ENCODE measurements at regions not wholly inside any gene's neighbourhood (a gene's known extent, or its start where the extent isn't known, plus 50 kb on each side); places are given as distances from the start of the nearest gene placed in this dataset.

GRCh38 chr3:44104668-44105321 is 136.9 kb upstream of the TOPAZ1 start:
- H3K36me3 ChIP-seq (ENCODE audit: insufficient read depth, low read length): no peaks in the 10 kb centered on the region
- no peaks in the 10 kb centered on the region for H4K20me1 ChIP-seq (ENCODE audit: insufficient read depth, low read length, poor library complexity, severe bottlenecking)
- H3K27me3 ChIP-seq (ENCODE audit: insufficient read depth, low read length, poor library complexity, severe bottlenecking): no peaks in the 10 kb centered on the region
- no peaks in the 10 kb centered on the region for H3F3A ChIP-seq (ENCODE audit: low read depth)
- H3K4me1 ChIP-seq (ENCODE audit: insufficient read depth, low read length, poor library complexity, severe bottlenecking): no peaks in the 10 kb centered on the region
- no peaks in the 10 kb centered on the region for H3K79me2 ChIP-seq (ENCODE audit: insufficient read depth, low read length)
- H3K9me3 ChIP-seq (ENCODE audit: insufficient read depth, low read depth, low read length): no peaks in the 10 kb centered on the region
- no peak overlapping the region for H3K4me3 ChIP-seq (ENCODE audit: low read length, poor library complexity, severe bottlenecking)
- no peak overlapping the region for H3K9ac ChIP-seq (ENCODE audit: low read depth, low read length, poor library complexity, severe bottlenecking)
- H3K4me2 ChIP-seq (ENCODE audit: low read depth, low read length, poor library complexity, severe bottlenecking): no peak overlapping the region
- TF ChIP-seq, protein P1, sequence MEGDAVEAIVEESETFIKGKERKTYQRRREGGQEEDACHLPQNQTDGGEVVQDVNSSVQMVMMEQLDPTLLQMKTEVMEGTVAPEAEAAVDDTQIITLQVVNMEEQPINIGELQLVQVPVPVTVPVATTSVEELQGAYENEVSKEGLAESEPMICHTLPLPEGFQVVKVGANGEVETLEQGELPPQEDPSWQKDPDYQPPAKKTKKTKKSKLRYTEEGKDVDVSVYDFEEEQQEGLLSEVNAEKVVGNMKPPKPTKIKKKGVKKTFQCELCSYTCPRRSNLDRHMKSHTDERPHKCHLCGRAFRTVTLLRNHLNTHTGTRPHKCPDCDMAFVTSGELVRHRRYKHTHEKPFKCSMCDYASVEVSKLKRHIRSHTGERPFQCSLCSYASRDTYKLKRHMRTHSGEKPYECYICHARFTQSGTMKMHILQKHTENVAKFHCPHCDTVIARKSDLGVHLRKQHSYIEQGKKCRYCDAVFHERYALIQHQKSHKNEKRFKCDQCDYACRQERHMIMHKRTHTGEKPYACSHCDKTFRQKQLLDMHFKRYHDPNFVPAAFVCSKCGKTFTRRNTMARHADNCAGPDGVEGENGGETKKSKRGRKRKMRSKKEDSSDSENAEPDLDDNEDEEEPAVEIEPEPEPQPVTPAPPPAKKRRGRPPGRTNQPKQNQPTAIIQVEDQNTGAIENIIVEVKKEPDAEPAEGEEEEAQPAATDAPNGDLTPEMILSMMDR (conservative IDR thresholded peaks at IDR 0.05; ENCODE audit: low read length): no peak
- no peak for TF ChIP-seq EZH2phosphoT487 (IDR thresholded peaks at IDR 0.05; ENCODE audit: borderline replicate concordance)
- H3K9me2 ChIP-seq (replicated peaks; ENCODE audit: low read depth, low read length): no peaks in the 10 kb centered on the region
- no peak overlapping the region for H2AFZ ChIP-seq (ENCODE audit: low read length)

DNA sequence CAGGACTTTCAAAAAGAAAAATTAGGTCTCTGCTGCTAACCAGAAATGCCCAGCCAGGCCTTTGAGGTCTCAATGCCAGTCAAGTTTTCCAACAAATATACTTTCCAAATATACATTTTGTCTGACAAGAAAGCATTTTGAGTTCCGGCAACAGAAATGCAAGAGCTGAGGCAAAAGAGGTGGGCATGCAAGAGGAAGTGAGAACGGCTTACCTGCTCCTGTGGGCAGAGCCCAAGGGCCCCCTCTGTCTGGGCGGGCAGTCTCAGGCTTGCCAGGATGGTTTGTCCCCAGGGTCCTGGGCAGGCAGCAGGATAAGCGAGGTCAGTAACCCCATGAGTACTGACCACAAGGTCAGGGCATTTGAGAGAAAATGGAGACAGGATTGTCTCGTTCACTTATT is 136.1 kb upstream of the TOPAZ1 start:
- no peaks in the 10 kb centered on the region for H3K27me3 ChIP-seq (ENCODE audit: insufficient read depth, low read length, poor library complexity, severe bottlenecking)
- H4K20me1 ChIP-seq (ENCODE audit: insufficient read depth, low read length, poor library complexity, severe bottlenecking): no peaks in the 10 kb centered on the region
- H3K79me2 ChIP-seq (ENCODE audit: insufficient read depth, low read length): no peaks in the 10 kb centered on the region
- H3K9ac ChIP-seq (ENCODE audit: low read depth, low read length, poor library complexity, severe bottlenecking): no peak overlapping the region
- no peak overlapping the region for H3K4me2 ChIP-seq (ENCODE audit: low read depth, low read length, poor library complexity, severe bottlenecking)
- no peaks in the 10 kb centered on the region for H3K9me2 ChIP-seq (replicated peaks; ENCODE audit: low read depth, low read length)
- no peaks in the 10 kb centered on the region for H3K36me3 ChIP-seq (ENCODE audit: insufficient read depth, low read length)
- no peak overlapping the region for H3K4me3 ChIP-seq (ENCODE audit: low read length, poor library complexity, severe bottlenecking)
- no peak for TF ChIP-seq EZH2phosphoT487 (IDR thresholded peaks at IDR 0.05; ENCODE audit: borderline replicate concordance)
- TF ChIP-seq, protein P1 (conservative IDR thresholded peaks at IDR 0.05; ENCODE audit: low read length): no peak
- no peaks in the 10 kb centered on the region for H3F3A ChIP-seq (ENCODE audit: low read depth)
- no peak overlapping the region for H2AFZ ChIP-seq (ENCODE audit: low read length)
- H3K4me1 ChIP-seq (ENCODE audit: insufficient read depth, low read length, poor library complexity, severe bottlenecking): no peaks in the 10 kb centered on the region
- H3K9me3 ChIP-seq (ENCODE audit: insufficient read depth, low read depth, low read length): no peaks in the 10 kb centered on the region

DNA sequence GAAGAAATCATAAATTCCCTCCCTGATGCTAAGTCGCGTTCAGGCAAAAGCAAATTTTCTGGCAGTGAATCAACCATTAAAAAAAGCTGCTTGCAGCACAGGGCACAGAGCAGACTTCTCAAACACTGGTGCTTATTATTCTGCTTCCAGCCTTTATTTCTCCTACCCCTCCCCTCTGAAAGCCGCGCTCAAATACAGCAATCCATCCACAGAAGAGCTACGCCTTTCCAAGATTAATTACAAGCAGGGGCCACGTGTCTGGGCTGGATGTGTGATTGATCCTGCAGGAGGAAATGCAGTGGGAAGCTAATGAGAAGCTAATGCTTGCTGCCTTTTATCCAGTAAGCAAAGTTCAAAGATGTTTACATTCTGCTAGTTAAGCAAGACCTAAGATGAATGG is 134.9 kb upstream of the TOPAZ1 start:
- Histone ChIP-seq H3K4me3 (ENCODE audit: low read length, poor library complexity, severe bottlenecking) (no peak overlapping the region), H3K4me1 (ENCODE audit: insufficient read depth, low read length, poor library complexity, severe bottlenecking) (no peaks in the 10 kb centered on the region), H3K9ac (ENCODE audit: low read depth, low read length, poor library complexity, severe bottlenecking) (no peak overlapping the region), H3K9me2 (replicated peaks; ENCODE audit: low read depth, low read length) (no peaks in the 10 kb centered on the region), H2AFZ (ENCODE audit: low read length) (no peak overlapping the region), H3K4me2 (ENCODE audit: low read depth, low read length, poor library complexity, severe bottlenecking) (no peak overlapping the region), H3K27me3 (ENCODE audit: insufficient read depth, low read length, poor library complexity, severe bottlenecking) (no peaks in the 10 kb centered on the region), H3K36me3 (ENCODE audit: insufficient read depth, low read length) (no peaks in the 10 kb centered on the region), H3K9me3 (ENCODE audit: insufficient read depth, low read depth, low read length) (no peaks in the 10 kb centered on the region), H3K79me2 (ENCODE audit: insufficient read depth, low read length) (no peaks in the 10 kb centered on the region), H4K20me1 (ENCODE audit: insufficient read depth, low read length, poor library complexity, severe bottlenecking) (no peaks in the 10 kb centered on the region), H3F3A (ENCODE audit: low read depth) (no peaks in the 10 kb centered on the region)
- TF ChIP-seq, protein P1 (conservative IDR thresholded peaks at IDR 0.05; ENCODE audit: low read length): no peak
- no peak for TF ChIP-seq EZH2phosphoT487 (IDR thresholded peaks at IDR 0.05; ENCODE audit: borderline replicate concordance)

Data from Loucy (cell line).